NCI-H524 treated with DMSO at 0.1 percent for 48 hours (cell line): ENCODE measurements at regions not wholly inside any gene's neighbourhood (a gene's known extent, or its start where the extent isn't known, plus 50 kb on each side); places are given as distances from the start of the nearest gene placed in this dataset.
"Not testable (repeated sequence)": the region's sequence is repeated elsewhere in the genome, so short reads cannot be mapped to it uniquely, and the experiment has no call there.

Experiments used
- DNase-seq: peaks from one replicate; lab custom pipeline; 2025; lab: John Stamatoyannopoulos, UW

GRCh38 chr20:60760256-60761000 is 491.6 kb upstream of the CDH4 start:
- no peak for DNase-seq

DNA sequence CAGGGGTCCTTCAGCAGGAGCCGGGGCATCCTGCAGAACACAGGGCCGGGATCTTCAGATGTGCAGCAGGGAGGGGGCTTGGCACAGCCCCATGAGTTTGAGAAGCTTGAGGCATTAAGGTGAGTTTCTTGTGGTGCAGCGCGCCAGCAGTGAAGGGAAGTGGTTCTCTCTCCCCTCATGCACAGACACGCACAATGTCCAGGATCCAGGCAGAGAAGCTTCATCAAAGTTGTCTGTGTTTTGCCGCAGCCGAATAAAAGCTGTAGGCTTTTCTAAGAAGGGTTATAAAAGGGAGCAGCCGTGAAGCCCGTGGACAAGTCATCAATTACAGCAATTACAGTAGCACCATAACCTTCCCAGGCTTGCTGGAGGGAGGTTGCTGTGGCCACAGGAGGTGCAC is 491.0 kb upstream of the CDH4 start:
- DNase-seq: no peak

DNA sequence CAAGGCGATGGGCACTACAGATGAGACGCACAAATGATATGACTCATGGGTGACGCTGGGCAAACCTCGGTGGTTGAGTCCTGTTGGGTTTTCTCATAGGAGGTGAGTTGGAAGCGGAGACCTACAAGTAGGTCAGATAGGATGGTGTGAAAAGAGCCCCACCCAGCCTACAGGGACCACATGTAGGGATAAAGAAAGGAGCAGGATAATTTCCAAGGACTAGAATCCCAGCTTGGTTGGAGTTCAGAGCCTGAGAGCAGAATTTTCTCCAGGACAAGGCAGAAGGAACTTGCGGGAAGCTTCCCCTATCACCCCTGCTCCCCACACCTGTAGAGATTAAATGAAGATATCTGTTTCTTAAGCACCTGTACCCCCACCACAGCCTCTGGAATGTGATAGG is 489.7 kb upstream of the CDH4 start:
- DNase-seq: no peak

DNA sequence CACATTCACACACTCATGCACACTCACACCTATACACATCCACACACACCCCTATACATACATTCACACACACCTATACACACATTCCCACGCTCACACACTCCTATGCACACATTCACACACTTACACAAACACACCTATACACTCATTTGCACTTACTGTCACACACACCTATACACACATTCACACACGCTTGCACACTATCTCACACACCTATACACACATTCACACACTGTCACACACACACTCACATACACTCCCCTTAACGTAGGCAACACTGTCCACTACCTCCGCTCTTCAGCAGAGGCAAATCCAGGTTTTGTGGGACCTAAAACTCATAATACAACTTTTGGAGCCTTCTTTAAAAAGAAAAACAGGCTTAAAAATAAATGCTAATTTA is 487.7 kb upstream of the CDH4 start:
- no peak for DNase-seq

DNA sequence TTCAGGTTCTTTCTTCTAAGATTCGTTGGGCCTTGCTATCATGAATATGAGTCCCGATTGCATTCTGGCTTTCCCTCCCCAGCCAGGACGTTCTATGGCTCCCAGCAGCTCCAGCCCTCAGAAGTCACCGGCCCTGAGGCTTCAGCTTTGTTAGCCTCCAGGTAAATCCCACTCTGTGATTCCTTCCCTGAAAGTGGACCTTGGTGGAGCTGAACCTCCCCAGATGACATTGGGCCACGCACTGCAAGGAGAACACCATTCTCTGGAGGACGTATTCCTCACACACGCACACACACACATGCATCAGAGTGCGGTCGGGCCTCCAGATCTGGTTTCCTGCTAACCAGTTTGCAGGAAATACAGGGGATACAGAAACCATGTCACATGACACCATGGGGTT is 487.3 kb upstream of the CDH4 start:
- no peak for DNase-seq

DNA sequence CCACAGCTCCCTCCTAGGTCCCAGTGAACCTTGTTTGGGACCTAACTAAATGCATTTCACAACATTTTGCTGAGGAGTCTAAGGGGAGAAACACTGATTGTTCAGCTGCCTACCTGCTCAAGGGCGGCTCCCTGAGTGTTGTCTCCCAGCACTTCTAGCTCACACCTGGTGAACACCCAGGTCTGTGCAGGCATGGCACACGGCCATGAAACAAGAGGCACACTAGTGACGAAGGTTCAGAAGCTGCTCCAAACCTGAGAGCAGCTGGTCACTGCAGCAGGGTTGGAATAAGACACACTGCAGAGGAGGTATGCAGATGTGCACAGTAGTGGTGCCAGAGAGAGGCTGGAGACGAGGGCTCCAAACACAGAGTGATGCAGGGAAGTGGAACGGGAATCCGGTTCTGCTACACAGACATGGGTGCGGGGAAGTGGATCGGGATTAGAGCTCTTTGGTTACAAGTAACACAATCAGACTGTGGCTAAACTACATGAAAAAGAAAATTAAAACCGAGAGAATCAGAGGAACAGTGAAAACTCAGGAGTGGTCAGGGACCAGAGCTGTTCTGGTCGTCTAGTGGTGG is 486.1 kb upstream of the CDH4 start:
- DNase-seq: no peak

DNA sequence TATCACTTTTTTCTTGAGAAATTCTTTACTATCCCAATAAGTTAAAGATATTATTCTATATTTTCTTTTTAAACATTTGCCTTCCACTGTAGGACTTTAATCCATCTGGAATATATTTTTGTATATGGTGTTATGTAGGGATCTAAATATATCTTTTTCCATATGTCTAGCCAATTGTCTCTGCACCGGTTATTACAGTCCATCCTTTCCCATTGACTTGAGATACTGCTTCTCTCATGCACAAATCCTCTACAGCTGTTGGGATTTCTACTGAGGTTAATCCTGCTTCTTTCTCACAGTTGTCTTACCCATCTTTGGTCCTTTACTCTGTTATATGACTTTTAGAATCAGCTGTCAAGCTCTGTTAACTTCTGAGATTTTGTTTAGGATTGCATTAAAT is 483.8 kb upstream of the CDH4 start:
- no peak for DNase-seq

DNA sequence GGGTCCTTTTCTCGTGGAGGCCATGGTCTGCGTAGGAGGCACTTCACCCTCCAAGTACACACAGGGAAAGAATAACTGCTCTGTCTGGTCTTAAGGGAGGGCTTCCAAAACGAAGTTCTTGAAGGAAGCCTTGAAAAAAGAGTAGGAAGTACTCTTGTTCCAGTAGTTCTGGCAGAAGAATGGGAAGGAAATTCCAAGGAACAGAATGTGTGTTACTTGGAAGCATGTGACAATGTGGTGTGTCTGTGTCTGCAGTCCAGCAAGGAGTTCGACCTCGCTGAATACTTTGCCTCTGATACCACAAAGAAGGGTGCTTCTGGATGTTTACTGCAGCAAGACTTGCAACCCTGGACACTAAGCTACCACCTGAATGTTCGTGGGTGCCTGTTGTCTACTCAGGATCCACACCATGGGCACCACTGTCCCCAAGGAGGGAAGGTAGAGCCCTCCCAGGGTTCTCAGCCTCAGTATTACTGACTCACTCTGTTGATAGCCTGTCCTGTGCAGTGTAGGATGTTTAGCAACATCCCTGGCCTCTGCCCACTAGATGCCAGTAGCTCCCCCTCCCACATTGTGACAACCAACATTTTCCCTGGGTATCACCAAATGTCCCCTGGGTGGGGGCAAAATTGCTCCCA is 471.6 kb upstream of the CDH4 start:
- no peak for DNase-seq

DNA sequence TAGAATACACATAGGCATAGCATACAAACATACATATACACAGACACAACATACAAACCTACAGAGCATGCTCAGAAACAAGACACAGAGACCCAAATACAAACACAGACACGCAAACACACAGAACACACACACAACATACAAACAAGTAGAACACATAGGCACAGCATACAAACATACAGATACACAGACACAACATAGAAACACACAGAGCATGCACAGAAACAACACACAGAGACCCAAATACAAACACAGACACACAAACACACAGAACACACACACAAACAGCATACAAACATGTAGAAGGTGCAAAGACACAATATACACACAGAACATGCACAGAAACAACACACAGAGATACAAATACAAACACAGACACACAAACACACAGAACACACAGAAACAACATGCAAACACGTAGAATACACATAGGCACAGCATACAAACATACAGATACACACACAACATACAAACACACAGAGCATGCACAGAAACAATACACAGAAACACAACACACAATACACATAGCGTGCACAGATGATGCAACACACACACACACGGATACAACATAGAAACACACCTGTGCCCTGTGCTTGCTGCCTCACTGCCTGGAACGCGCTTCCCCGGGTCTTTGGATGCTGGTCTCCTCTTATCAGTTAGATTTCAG is 469.0 kb upstream of the CDH4 start:
- DNase-seq: no peak

DNA sequence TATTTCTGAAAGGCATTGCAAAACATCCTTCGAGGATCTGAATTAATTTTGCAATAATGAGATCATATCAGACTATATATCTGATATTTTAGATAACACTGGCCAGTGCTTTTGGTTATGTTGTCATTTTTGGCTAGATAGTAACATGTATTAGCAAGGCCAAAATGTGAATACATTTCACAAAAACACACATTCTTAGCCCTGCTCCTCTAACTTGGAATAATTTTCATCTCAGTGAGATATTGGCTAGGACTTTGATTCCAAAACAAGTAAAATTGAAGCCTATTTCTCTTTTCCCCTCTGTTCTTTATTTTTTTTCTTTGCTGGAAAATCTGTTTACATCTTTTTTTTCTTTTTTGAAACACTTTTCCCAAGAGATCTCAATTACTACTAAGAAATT is 466.8 kb upstream of the CDH4 start:
- no peak for DNase-seq

GRCh38 chr20:60785785-60786184 is 466.3 kb upstream of the CDH4 start:
- DNase-seq: no peak

DNA sequence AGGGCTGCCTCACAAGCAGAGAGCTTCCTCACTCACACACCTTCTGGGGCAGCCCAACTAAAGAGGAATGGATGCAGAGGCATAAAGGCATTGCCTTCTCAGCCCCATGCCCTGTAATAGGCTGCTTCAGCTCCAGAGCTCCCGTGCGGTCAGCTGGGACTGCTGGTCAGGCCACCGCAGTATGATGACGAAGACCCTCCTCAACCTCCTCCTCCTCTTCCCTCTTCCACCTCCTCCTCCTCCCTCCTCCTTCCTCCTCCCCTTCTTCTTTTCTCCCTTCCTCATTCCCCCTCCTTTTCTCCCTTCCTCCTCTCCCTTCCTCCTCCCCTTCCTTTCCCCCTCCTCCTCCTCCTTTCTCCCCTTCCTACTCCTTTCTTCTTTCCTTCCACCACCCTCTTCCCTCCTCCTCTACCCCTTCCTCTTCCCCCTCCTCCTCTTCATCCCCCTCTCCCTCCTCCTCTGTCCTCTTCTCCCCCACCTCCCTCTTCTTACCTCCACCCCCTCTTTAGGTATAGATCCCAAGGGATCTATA is 465.3 kb upstream of the CDH4 start:
- DNase-seq: no peak

DNA sequence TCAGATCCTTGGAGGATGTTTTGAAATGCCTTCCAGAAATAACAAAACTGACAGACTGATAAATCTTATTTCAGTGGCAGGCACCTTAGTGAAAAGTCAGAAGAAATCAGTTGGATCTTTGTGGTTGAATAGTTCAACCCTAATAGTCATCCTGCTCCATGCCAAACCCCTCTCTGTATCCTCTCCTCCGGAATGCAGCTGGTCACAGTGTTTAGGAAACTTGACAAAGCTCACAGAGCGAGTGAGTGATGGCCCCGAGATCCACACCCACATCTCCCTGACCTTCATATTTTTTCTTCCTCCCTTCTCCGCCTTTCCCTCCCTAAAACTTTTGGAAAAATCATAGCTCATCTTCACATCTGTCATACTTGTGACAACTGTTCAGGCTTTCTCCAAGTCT is 464.8 kb upstream of the CDH4 start:
- DNase-seq: no peak

DNA sequence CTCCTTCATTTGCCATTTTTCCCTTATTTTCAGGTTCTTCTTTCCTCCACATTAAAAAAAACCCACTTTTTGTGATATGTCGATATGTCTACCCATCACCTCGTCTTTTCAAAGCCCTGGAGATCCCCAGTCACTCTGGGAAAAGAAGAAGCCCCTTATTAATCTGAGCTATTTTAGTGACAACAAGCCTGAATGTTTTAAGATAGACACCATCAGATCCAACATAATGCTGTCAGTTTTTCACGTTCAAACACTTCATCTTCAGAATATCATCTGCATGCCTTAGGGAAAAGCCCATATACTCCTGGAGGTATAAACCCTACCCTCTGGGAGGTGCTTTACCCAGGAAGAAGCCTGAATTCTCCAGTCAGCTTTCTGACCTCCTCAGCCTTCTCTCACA is 464.0 kb upstream of the CDH4 start:
- no peak for DNase-seq

DNA sequence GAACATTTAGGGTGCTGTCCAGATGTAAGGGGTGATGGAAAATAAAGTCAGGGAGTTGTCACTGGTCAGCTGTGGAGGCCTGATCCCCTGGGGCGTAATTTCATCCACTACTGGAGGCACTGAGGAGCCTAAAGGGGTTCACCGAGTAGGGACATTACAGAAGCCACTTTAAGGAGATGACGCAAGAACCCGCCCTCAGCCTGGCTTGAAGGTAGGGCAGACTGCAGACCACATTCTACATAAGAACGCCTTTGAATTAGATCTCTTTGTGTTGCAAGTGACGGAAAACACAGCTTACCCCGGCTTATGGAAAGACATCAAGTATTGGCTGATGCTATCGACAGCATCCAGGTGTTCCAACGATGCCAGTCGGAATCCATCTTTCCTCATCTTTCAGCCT is 462.7 kb upstream of the CDH4 start:
- no peak for DNase-seq

DNA sequence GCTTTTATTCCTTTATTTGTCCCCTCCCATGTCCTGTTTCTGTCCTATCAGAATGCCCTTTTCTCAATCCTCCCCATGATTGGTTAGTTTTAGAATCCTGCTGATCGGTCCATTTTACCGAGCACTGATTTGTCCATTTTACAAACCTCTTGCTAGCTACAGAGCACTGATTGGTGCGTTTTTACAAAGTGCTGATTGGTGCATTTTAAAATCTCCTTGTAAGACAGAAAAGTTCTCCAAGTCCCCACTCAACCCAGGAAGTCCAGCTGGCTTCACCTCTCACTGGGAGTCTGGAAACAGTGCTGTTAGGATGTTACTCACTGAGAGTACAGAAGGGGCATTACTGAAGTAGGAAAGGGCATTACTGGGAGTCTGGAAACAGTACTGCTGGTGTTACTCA is 461.7 kb upstream of the CDH4 start:
- not testable (repeated sequence) for DNase-seq

DNA sequence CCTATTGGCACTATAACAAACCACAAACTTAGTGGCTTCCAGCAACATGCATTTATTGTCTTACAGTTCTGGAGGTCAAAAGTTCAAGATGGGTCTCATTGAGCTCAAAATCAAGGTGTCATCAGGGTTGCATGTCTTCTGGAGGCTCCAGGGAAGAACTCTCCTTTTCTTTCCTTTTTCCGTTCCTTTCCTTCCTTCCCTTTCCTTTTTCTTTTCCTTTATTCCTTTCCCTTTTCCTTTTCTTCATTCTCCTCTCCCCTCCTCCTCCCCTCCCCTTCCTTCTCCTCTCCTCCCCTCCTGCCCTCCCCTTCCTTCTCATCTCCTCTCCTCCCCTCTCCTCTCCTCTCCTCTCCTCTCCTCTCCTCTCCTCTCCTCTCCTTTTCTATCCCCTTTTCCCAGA is 460.2 kb upstream of the CDH4 start:
- no peak for DNase-seq

DNA sequence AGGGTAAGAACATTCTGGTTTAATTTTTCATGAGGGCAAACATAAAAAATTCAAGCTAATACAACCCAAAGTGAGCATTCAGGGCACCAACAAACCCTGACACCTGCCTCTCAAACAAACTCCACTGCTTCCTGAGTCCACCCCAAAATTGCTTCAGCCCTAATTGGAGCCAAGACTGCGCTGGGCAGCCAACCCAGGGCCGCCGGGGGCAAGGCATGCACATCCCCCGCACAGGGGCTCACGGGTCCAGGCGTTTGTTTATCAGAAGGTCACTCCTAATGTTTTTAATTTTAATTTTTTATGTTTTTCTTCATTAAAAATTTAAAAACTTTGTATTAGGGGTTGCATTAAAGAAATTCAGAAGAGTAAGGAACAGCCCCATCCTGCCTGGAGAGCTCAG is 459.1 kb upstream of the CDH4 start:
- no peak for DNase-seq

GRCh38 chr20:60794674-60795073 is 457.4 kb upstream of the CDH4 start:
- no peak for DNase-seq

- DNase-seq: no peak
Observed at GRCh38 chr20:60795651-60796050, 456.4 kb upstream of the CDH4 start.

DNA sequence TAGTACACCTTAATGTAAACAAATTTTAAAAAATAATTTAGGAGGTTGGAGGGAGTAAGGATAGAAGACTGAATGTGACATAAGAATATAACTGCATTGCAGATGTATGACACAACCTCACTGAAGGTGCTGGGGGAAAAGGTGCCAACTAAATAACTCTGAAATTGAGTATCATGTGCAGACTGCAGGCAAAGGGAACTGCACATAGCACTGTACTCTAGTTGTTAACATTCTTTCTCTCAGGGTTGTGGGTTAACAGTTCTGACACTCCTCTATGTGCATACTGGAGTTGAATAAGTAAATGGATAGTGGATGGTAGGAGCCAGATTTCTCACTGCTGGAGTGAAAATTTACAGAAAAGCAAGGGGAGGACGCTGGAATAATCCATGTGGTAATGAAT is 451.9 kb upstream of the CDH4 start:
- DNase-seq: no peak

- DNase-seq: no peak
Observed at GRCh38 chr20:60802676-60803075, 449.4 kb upstream of the CDH4 start.
